AG09309 (cell line): ENCODE measurements at regions not wholly inside any gene's neighbourhood (a gene's known extent, or its start where the extent isn't known, plus 50 kb on each side); places are given as distances from the start of the nearest gene placed in this dataset.

ENCODE experiments used
- DNase-seq: peaks from one replicate; pipeline ENCODE4 v3.0.0-alpha.2; 2010; ENCODE audit warnings: low read depth
- H3K4me3 ChIP-seq: 2 replicates; pipeline ENCODE4 v1.5.1; 2011; ENCODE audit warnings: mild to moderate bottlenecking, low read depth, low read length, moderate library complexity; ENCODE audit not compliant: control insufficient read depth
- CTCF ChIP-seq: IDR thresholded peaks from 2 replicates; pipeline ENCODE4 v1.5.1; 2011; ENCODE audit warnings: mild to moderate bottlenecking, low read depth, low read length, inconsistent platforms; ENCODE audit not compliant: insufficient read depth, control insufficient read depth; ENCODE audit errors: missing control alignments

GRCh38 chr6:62645274-62645673, 359.2 kb upstream of the KHDRBS2 start:
- H3K4me3 ChIP-seq: no peak overlapping the region
- TF ChIP-seq CTCF: no peak

GRCh38 chr6:62640749-62641148, 354.7 kb upstream of the KHDRBS2 start:
- no peak for TF ChIP-seq CTCF
- H3K4me3 ChIP-seq: no peak overlapping the region
- no peak for DNase-seq

More at GRCh38 chr6:62645274-62645673, 359.2 kb upstream of the KHDRBS2 start:
- no peak for DNase-seq

- no peak overlapping the region for H3K4me3 ChIP-seq
- DNase-seq: no peak
- no peak for TF ChIP-seq CTCF
Observed at GRCh38 chr6:62626661-62627060, 340.6 kb upstream of the KHDRBS2 start.

GRCh38 chr6:62623846-62624532, 338.0 kb upstream of the KHDRBS2 start:
- no peak for DNase-seq
- no peak overlapping the region for H3K4me3 ChIP-seq
- no peak for TF ChIP-seq CTCF

GRCh38 chr6:62615366-62616015, 329.5 kb upstream of the KHDRBS2 start:
- H3K4me3 ChIP-seq: no peak overlapping the region
- no peak for DNase-seq
- no peak for TF ChIP-seq CTCF

- no peak overlapping the region for H3K4me3 ChIP-seq
- no peak for DNase-seq
- no peak for TF ChIP-seq CTCF
Observed at GRCh38 chr6:62614442-62614841, 328.4 kb upstream of the KHDRBS2 start.
